Ovary (tissue), 3 donors: ENCODE measurements at regions not wholly inside any gene's neighbourhood (a gene's known extent, or its start where the extent isn't known, plus 50 kb on each side); places are given as distances from the start of the nearest gene placed in this dataset.

Source experiments
- EP300 ChIP-seq: sonication (generic); formaldehyde crosslinking; IDR thresholded peaks from one replicate; pipeline ENCODE4 v1.6.1; 2017; ENCODE audit warnings: antibody characterized with exemption
- POLR2A ChIP-seq: fragments of 450-650 bp; IDR thresholded peaks from one replicate; pipeline ENCODE4 v1.6.1; 2017; ENCODE audit warnings: antibody characterized with exemption, mild to moderate bottlenecking, moderate library complexity
- TF ChIP-seq, protein P1 (sequence below), 3 donors: fragments of 450-650 bp in 2 of 3; fragments of 200-600 bp in 1 of 3; IDR thresholded peaks; one replicate each; pipeline versions ENCODE4 v1.5.1 to v1.8.0; 2016 to 2022; ENCODE audit warnings: antibody characterized with exemption in 3 of 3, mild to moderate bottlenecking in 1 of 3
- donor health status: DM: no; HTN: no; CAD: no.

DNA sequence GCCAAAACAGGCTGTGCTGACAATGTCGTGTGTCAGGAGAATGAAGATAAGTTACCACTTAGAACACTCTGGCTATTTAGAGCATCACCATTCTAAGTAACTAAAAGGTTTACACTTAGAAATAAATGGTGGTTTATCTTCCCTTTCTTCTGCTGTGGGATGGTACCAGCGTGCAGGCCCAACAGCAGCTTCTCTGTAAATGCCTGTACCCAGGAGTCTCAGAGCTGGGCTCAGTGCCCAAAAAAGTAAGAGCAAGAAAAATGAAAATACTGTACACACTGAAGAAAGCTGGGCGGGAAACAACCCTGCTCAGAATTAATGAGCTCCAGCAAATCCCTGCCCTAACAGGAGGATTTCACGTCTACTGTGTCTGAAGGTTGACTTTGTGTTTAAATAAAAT lies 206.5 kb downstream of the MFSD1 start:
- TF ChIP-seq, protein P1, sequence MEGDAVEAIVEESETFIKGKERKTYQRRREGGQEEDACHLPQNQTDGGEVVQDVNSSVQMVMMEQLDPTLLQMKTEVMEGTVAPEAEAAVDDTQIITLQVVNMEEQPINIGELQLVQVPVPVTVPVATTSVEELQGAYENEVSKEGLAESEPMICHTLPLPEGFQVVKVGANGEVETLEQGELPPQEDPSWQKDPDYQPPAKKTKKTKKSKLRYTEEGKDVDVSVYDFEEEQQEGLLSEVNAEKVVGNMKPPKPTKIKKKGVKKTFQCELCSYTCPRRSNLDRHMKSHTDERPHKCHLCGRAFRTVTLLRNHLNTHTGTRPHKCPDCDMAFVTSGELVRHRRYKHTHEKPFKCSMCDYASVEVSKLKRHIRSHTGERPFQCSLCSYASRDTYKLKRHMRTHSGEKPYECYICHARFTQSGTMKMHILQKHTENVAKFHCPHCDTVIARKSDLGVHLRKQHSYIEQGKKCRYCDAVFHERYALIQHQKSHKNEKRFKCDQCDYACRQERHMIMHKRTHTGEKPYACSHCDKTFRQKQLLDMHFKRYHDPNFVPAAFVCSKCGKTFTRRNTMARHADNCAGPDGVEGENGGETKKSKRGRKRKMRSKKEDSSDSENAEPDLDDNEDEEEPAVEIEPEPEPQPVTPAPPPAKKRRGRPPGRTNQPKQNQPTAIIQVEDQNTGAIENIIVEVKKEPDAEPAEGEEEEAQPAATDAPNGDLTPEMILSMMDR (IDR thresholded peaks at IDR 0.05) = no peak
- TF ChIP-seq POLR2A (no peak), EP300 (no peak)
